ENCODE measurements at regions not wholly inside any gene's neighbourhood (a gene's known extent, or its start where the extent isn't known, plus 50 kb on each side); places are given as distances from the start of the nearest gene placed in this dataset.

- DNase-seq (ENCODE audit: low spot score): no peak
Observed at GRCh38 chr3:154764856-154765640, 315.1 kb upstream of the MME start.

GRCh38 chr3:154762486-154762885, 317.6 kb upstream of the MME start:
- DNase-seq (ENCODE audit: low spot score): no peak

GRCh38 chr3:154759966-154760365, 320.2 kb upstream of the MME start:
- no peak for DNase-seq (ENCODE audit: low spot score)

- peak; percentile 18 for DNase-seq (ENCODE audit: low spot score)
Observed at GRCh38 chr3:154758109-154758868, 321.8 kb upstream of the MME start.

GRCh38 chr3:154753101-154753500, 323.1 kb upstream of the GPR149 start:
- no peak for DNase-seq (ENCODE audit: low spot score)

GRCh38 chr3:154749514-154749913, 319.5 kb upstream of the GPR149 start:
- no peak for DNase-seq (ENCODE audit: low spot score)

- no peak for DNase-seq (ENCODE audit: low spot score)
Observed at GRCh38 chr3:154745929-154746328, 315.9 kb upstream of the GPR149 start.

- no peak for DNase-seq (ENCODE audit: low spot score)
Observed at GRCh38 chr3:154745122-154745521, 315.1 kb upstream of the GPR149 start.

- DNase-seq (ENCODE audit: low spot score): no peak
Observed at GRCh38 chr3:154743418-154743817, 313.4 kb upstream of the GPR149 start.

GRCh38 chr3:154734468-154734867, 304.5 kb upstream of the GPR149 start:
- DNase-seq (ENCODE audit: low spot score): peak; percentile 18

- peak; percentile 39 for DNase-seq (ENCODE audit: low spot score)
Observed at GRCh38 chr3:154730186-154730585, 300.2 kb upstream of the GPR149 start.

GRCh38 chr3:154729741-154730140, 299.8 kb upstream of the GPR149 start:
- no peak for DNase-seq (ENCODE audit: low spot score)

GRCh38 chr3:154728285-154728684, 298.3 kb upstream of the GPR149 start:
- no peak for DNase-seq (ENCODE audit: low spot score)

GRCh38 chr3:154720921-154721320, 290.9 kb upstream of the GPR149 start:
- no peak for DNase-seq (ENCODE audit: low spot score)

- no peak for DNase-seq (ENCODE audit: low spot score)
Observed at GRCh38 chr3:154718053-154718452, 288.1 kb upstream of the GPR149 start.

GRCh38 chr3:154716170-154716569, 286.2 kb upstream of the GPR149 start:
- DNase-seq (ENCODE audit: low spot score): no peak

- DNase-seq (ENCODE audit: low spot score): no peak
Observed at GRCh38 chr3:154708554-154708953, 278.6 kb upstream of the GPR149 start.

- DNase-seq (ENCODE audit: low spot score): no peak
Observed at GRCh38 chr3:154701055-154701454, 271.1 kb upstream of the GPR149 start.

GRCh38 chr3:154690413-154690812, 260.4 kb upstream of the GPR149 start:
- no peak for DNase-seq (ENCODE audit: low spot score)

- no peak for DNase-seq (ENCODE audit: low spot score)
Observed at GRCh38 chr3:154684440-154684839, 254.4 kb upstream of the GPR149 start.

- DNase-seq (ENCODE audit: low spot score): no peak
Observed at GRCh38 chr3:154684021-154684420, 254.0 kb upstream of the GPR149 start.

GRCh38 chr3:154678041-154678654, 248.2 kb upstream of the GPR149 start:
- DNase-seq (ENCODE audit: low spot score): no peak

GRCh38 chr3:154668835-154669234, 238.8 kb upstream of the GPR149 start:
- no peak for DNase-seq (ENCODE audit: low spot score)
